Activated CD4-positive, alpha-beta T cell treated with anti-CD3 and anti-CD28 coated beads, Interleukin-2, amount 10 ng/mL, durations not matched to agents 24 days and 14 days (primary cell): ENCODE measurements at regions not wholly inside any gene's neighbourhood (a gene's known extent, or its start where the extent isn't known, plus 50 kb on each side); places are given as distances from the start of the nearest gene placed in this dataset.
A peak's percentile ranks its signal among the peaks of the same experiment; 100 is the strongest.

Source experiments
- DNase-seq: peaks from one replicate; pipeline ENCODE4 v3.0.0; 2022
- H3K27ac Mint-ChIP-seq: one replicate; pipeline ENCODE4 v1.8.0; 2022; ENCODE audit warnings: mild to moderate bottlenecking, mixed read lengths
- H3K27me3 Mint-ChIP-seq: one replicate; pipeline ENCODE4 v1.8.0; 2022; ENCODE audit warnings: mixed read lengths
- H3K36me3 Mint-ChIP-seq: one replicate; pipeline ENCODE4 v1.8.0; 2022; ENCODE audit warnings: low read depth, mild to moderate bottlenecking, mixed read lengths
- H3K4me1 Mint-ChIP-seq: one replicate; pipeline ENCODE4 v1.8.0; 2021; ENCODE audit warnings: mixed read lengths
- H3K4me3 Mint-ChIP-seq: one replicate; pipeline ENCODE4 v1.8.0; 2022; ENCODE audit warnings: mild to moderate bottlenecking, moderate library complexity, mixed read lengths
- H3K9me3 Mint-ChIP-seq: one replicate; pipeline ENCODE4 v1.8.0; 2021; ENCODE audit warnings: mixed read lengths
- intact Hi-C: fragments of 100-400 bp; cut with micrococcal nuclease; formaldehyde crosslinking; loops from one replicate; pipeline ENCODE4 v1.15.1; 2023

DNA sequence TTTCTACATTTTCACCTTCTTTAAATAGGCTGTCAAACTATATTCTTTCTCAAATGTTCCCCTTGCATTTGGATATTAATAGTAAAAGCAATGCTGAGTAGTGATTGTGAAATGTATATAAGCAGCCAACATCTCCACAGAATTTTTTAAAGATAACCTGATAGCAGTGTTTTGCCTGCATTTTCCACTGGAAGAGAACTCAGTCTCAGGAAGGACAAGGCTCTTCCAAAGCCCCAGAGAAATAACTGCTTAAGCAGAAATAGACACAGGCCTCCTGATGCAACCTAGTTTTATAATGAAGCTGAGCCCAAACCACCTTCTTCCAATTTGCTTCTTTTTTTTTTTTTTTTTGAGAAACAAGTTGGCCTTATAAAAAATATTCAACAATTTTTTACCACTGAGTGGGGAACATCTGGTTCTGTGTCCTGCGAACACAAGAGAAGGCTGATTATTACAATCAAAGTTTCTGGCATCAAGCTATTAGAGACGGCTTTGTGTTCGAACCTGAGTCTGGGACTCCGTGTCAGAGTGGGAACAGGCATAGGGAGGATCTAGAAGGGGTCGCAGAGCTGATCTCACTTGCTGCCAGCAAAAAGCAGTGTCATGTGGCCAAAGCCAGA, 332.5 kb upstream of the TBL1XR1 start:
- intact Hi-C loops = no loop called here
- Mint-ChIP-seq H3K4me1 (peaks cover 7% of the 10 kb centered on the region), H3K36me3 (no peaks in the 10 kb centered on the region), H3K27ac (no peak overlapping the region), H3K27me3 (no peaks in the 10 kb centered on the region), H3K9me3 (peaks cover 13% of the 10 kb centered on the region), H3K4me3 (no peak overlapping the region)
- DNase-seq = no peak

- Mint-ChIP-seq H3K4me1 (peaks cover 7% of the 10 kb centered on the region), H3K27me3 (no peaks in the 10 kb centered on the region), H3K27ac (no peak overlapping the region), H3K9me3 (peaks cover 11% of the 10 kb centered on the region), H3K36me3 (no peaks in the 10 kb centered on the region), H3K4me3 (no peak overlapping the region)
- no peak for DNase-seq
- intact Hi-C loops = no loop called here
These were observed 333.6 kb upstream of the TBL1XR1 start for GRCh38 chr3:177530908-177531307.

DNA sequence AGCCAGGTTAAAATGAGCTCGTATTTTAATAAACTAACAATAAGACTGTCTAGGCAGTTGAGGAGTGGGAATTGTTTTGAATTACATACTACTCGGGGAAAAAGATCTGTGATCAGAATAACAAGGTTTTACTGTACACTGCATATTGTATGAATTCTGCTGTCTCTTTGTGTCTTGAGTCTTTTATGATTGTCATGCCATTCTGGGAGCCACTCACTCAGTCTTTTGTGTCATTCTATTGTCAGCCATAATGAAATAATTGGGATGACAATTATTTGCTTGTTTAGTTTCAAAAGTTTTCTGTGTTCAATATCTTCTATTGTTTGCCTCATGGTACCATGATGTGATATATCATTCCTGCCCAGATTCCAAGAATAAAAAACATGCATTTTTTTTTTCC, 339.6 kb upstream of the TBL1XR1 start:
- Mint-ChIP-seq H3K27ac (no peak overlapping the region), H3K27me3 (no peaks in the 10 kb centered on the region), H3K36me3 (peaks cover 3% of the 10 kb centered on the region), H3K4me1 (peaks cover 22% of the 10 kb centered on the region), H3K9me3 (peaks cover 8% of the 10 kb centered on the region), H3K4me3 (no peak overlapping the region)
- no peak for DNase-seq
- intact Hi-C loops = loop anchor here (5.0 kb wide), 1 partner anchor 60 kb away; no protein-coding TSS in a partner anchor

- H3K27ac Mint-ChIP-seq = no peak overlapping the region
- DNase-seq = no peak
- H3K4me1 Mint-ChIP-seq = peaks cover 22% of the 10 kb centered on the region
- H3K36me3 Mint-ChIP-seq = peaks cover 3% of the 10 kb centered on the region
- no peak overlapping the region for H3K4me3 Mint-ChIP-seq
- peaks cover 8% of the 10 kb centered on the region for H3K9me3 Mint-ChIP-seq
- intact Hi-C loops = loop anchor here (5.0 kb wide), 1 partner anchor 60 kb away; no protein-coding TSS in a partner anchor
- no peaks in the 10 kb centered on the region for H3K27me3 Mint-ChIP-seq
These were observed 340.3 kb upstream of the TBL1XR1 start for GRCh38 chr3:177537612-177538011.

GRCh38 chr3:177538048-177538749, 340.9 kb upstream of the TBL1XR1 start:
- DNase-seq = no peak
- intact Hi-C loops = loop anchor here (5.0 kb wide), 1 partner anchor 59 kb away; no protein-coding TSS in a partner anchor
- peaks cover 3% of the 10 kb centered on the region for H3K36me3 Mint-ChIP-seq
- peaks cover 8% of the 10 kb centered on the region for H3K9me3 Mint-ChIP-seq
- H3K27ac Mint-ChIP-seq = peak overlapping the region; percentile 38
- H3K4me1 Mint-ChIP-seq = peaks cover 22% of the 10 kb centered on the region
- H3K27me3 Mint-ChIP-seq = no peaks in the 10 kb centered on the region
- H3K4me3 Mint-ChIP-seq = peak overlapping the region; percentile 74

DNA sequence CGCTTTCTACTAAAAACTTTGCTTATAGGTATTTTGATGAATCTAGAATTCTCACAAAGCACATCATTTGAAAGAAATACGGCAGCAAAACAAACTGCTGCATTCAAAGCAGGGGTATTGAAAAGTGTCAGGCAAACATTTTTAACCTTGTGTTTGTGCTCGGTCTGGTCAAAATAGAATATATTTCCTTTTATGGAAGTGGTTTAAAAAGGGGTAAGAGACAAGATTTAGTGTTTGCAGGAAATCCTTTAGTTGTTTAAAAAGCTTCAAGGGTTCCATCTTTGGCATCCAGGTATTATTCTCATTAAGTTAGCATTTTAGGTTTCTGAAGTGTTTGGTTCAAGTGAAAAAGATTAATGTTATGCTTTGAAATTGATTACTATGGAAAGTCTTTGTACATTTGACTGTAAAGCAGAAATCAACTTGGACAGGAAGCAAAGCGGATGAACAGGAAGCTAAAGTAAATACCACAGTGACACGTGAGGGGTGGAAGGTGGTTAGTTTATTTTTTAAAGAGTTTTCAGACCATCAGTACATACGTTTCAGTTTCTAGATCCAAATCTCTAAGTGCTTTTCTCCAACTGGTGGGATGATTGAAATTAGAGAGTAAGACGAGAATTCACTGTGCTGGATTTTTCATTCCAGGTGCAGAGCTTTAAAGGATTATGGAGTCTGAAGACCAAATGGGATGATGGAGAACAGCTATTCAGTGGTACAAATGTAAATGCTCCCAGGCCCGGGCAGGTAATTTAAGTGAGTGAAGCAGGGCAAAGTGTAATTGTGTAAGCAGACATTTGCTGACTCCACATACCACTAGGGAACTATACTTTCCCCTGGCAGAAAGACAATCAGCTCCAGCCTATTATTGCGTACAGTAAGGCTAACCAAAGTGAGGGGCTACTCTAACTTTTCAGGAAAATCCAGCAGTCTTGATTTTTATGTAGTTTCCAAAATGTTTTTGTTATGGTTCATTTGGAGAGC, 341.8 kb upstream of the TBL1XR1 start:
- H3K9me3 Mint-ChIP-seq = peaks cover 8% of the 10 kb centered on the region
- H3K4me3 Mint-ChIP-seq = peak overlapping the region; percentile 74
- H3K27me3 Mint-ChIP-seq = no peaks in the 10 kb centered on the region
- intact Hi-C loops = loop anchor here (5.0 kb wide), 1 partner anchor 58 kb away; no protein-coding TSS in a partner anchor
- peaks cover 22% of the 10 kb centered on the region for H3K4me1 Mint-ChIP-seq
- H3K36me3 Mint-ChIP-seq = peaks cover 3% of the 10 kb centered on the region
- H3K27ac Mint-ChIP-seq = peak overlapping the region; percentile 38
- peak; percentile 78 for DNase-seq

DNA sequence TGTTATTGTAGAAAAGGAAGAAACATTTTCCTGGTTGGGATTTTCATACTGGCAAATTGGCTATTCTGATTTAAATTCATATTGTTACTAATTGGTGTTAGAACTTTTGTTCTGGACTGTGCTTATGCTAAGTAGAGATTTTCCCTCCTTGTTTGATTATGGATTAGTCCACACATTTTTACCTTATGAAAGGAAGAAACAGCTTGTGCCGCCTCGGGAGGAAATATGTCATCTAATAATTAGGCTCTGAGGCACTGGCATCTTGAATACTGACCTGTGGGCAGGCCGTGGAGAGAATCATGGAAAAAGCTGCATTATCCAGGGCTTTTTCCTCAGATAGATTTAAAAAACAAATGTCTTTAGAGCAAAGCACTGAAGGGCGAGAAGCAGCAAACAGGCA, 344.3 kb upstream of the TBL1XR1 start:
- intact Hi-C loops = no loop called here
- Mint-ChIP-seq H3K4me3 (no peak overlapping the region), H3K9me3 (peaks cover 9% of the 10 kb centered on the region), H3K27ac (no peak overlapping the region), H3K27me3 (no peaks in the 10 kb centered on the region), H3K36me3 (peaks cover 3% of the 10 kb centered on the region), H3K4me1 (peaks cover 22% of the 10 kb centered on the region)
- no peak for DNase-seq

DNA sequence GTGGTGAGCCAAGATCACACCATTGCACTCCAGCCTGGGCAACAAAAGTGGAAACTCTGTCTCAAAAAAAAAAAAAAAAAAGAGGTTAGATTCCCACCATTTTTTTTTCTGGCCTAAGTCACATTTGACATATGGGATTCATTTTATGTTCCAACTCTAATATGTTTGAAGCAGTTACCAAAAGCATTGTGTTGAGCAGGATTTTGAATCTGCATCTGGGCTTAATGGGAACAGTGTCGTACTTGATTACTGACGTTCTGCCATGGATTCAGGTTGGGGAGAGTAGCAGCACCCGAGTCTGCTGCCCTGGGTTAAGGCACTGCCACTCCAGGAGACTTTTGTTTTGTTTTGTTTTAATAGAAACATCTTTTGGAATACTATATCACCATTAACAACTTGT, 348.7 kb upstream of the TBL1XR1 start:
- Mint-ChIP-seq H3K36me3 (no peaks in the 10 kb centered on the region), H3K27ac (no peak overlapping the region), H3K9me3 (peaks cover 8% of the 10 kb centered on the region), H3K4me1 (peaks cover 9% of the 10 kb centered on the region), H3K4me3 (no peak overlapping the region), H3K27me3 (no peaks in the 10 kb centered on the region)
- intact Hi-C loops = no loop called here
- DNase-seq = no peak

DNA sequence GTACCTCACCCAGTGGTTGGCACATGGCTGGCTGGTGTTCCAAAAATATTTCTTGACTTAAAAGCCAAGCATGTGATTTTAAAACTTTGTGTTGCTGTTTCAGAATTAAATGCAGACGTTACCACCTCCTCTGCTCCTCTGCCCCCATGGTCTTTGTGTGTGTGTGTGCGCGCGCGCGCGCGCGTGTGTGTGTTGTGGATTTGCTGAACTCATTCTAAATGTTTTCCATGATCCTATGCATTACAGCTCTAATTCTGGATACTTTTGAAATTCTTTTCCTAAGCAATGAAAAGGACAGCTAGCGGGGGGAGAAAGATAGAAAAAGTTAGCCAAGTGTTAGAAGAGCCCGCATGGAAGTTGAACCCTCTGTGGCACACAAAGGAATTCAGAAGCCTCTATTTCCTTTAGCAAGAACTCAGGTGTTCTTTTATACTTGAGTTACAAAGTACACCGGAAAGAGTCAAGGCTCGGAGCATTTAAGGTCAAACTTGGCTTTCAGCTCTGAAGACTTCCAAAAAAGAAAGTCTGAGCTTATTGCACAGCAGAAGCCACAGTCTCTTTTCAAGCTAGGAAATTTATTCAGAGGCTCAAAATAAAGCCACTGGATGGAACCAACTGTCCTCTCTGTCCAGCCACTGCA, 350.5 kb upstream of the TBL1XR1 start:
- H3K36me3 Mint-ChIP-seq = no peaks in the 10 kb centered on the region
- H3K4me3 Mint-ChIP-seq = no peak overlapping the region
- H3K27ac Mint-ChIP-seq = peak overlapping the region; percentile 8
- intact Hi-C loops = no loop called here
- peaks cover 4% of the 10 kb centered on the region for H3K9me3 Mint-ChIP-seq
- peaks cover 14% of the 10 kb centered on the region for H3K4me1 Mint-ChIP-seq
- no peaks in the 10 kb centered on the region for H3K27me3 Mint-ChIP-seq
- no peak for DNase-seq

- intact Hi-C loops = no loop called here
- Mint-ChIP-seq H3K9me3 (peaks cover 4% of the 10 kb centered on the region), H3K27me3 (no peaks in the 10 kb centered on the region), H3K27ac (peak overlapping the region; percentile 13), H3K4me1 (peaks cover 22% of the 10 kb centered on the region), H3K4me3 (no peak overlapping the region), H3K36me3 (no peaks in the 10 kb centered on the region)
- DNase-seq = no peak
These were observed 353.4 kb upstream of the TBL1XR1 start for GRCh38 chr3:177550667-177551066.

- Mint-ChIP-seq H3K27me3 (no peaks in the 10 kb centered on the region), H3K4me3 (peak overlapping the region; percentile 10), H3K9me3 (peaks cover under 1% of the 10 kb centered on the region), H3K27ac (peak overlapping the region; percentile 1), H3K4me1 (peaks cover 23% of the 10 kb centered on the region), H3K36me3 (no peaks in the 10 kb centered on the region)
- intact Hi-C loops = no loop called here
- no peak for DNase-seq
These were observed 354.2 kb upstream of the TBL1XR1 start for GRCh38 chr3:177551431-177551836.

GRCh38 chr3:177552051-177552450, 354.8 kb upstream of the TBL1XR1 start:
- Mint-ChIP-seq H3K27ac (no peak overlapping the region), H3K9me3 (no peaks in the 10 kb centered on the region), H3K27me3 (no peaks in the 10 kb centered on the region), H3K4me3 (no peak overlapping the region), H3K36me3 (no peaks in the 10 kb centered on the region), H3K4me1 (peaks cover 23% of the 10 kb centered on the region)
- intact Hi-C loops = no loop called here
- no peak for DNase-seq

GRCh38 chr3:177553012-177553411, 355.7 kb upstream of the TBL1XR1 start:
- intact Hi-C loops = no loop called here
- H3K4me3 Mint-ChIP-seq = no peak overlapping the region
- H3K36me3 Mint-ChIP-seq = no peaks in the 10 kb centered on the region
- H3K9me3 Mint-ChIP-seq = no peaks in the 10 kb centered on the region
- DNase-seq = no peak
- H3K4me1 Mint-ChIP-seq = peaks cover 20% of the 10 kb centered on the region
- H3K27ac Mint-ChIP-seq = no peak overlapping the region
- H3K27me3 Mint-ChIP-seq = no peaks in the 10 kb centered on the region
